Adrenal gland (tissue), 9 donors: ENCODE measurements at regions not wholly inside any gene's neighbourhood (a gene's known extent, or its start where the extent isn't known, plus 50 kb on each side); places are given as distances from the start of the nearest gene placed in this dataset.

Source experiments
- DNase-seq, 7 donors: peaks; one replicate each; pipeline ENCODE4 v3.0.0-alpha.2; 2019 to 2020
- H3K27ac ChIP-seq, 5 donors: fragments of 200-600 bp; sonication (generic) in 4 of 5; 1 replicate in 3 of 5; 2 replicates in 2 of 5; pipeline versions ENCODE4 v1.5.1 to v1.8.0; 2016 to 2020; ENCODE audit warnings: mild to moderate bottlenecking in 1 of 5
- H3K27me3 ChIP-seq: fragments of 200-600 bp; 2 replicates; pipeline ENCODE4 v1.8.0; 2021
- H3K36me3 ChIP-seq, 2 donors: fragments of 200-600 bp; replicated peaks in 1 of 2; 1 replicate in 1 of 2; 2 replicates in 1 of 2; pipeline versions ENCODE4 v1.5.1 to v1.8.0; 2018 to 2022
- H3K4me1 ChIP-seq, 2 donors: fragments of 200-600 bp; replicated peaks in 1 of 2; 1 replicate in 1 of 2; 2 replicates in 1 of 2; pipeline versions ENCODE4 v1.5.1 to v1.8.0; 2018 to 2021
- H3K4me3 ChIP-seq, 4 donors: fragments of 200-600 bp; sonication (generic) in 3 of 4; one replicate each; pipeline ENCODE4 v1.5.1; 2016 to 2018
- H3K9me3 ChIP-seq, 3 donors: fragments of 200-600 bp; sonication (generic) in 1 of 3; replicated peaks in 1 of 3; 1 replicate in 2 of 3; 2 replicates in 1 of 3; pipeline versions ENCODE4 v1.5.1 to v1.8.0; 2016 to 2021
- POLR2A ChIP-seq, 2 donors: fragments of 450-650 bp; IDR thresholded peaks; one replicate each; pipeline ENCODE4 v1.6.1; 2017; ENCODE audit warnings: antibody characterized with exemption in 2 of 2, mild to moderate bottlenecking in 2 of 2, moderate library complexity in 1 of 2
- WGBS, 4 donors: extraction: QIAGEN DNeasy Blood & Tissue Kit in 2 of 4; methylation state at CpG; one replicate each; pipeline versions ENCODE4 v1.1.5 to v1.1.7; 2013 to 2017; 5-methylcytosine and 5-hydroxymethylcytosine counted together
- intact Hi-C, 2 donors: fragments of 100-400 bp; cut with DNase I; formaldehyde crosslinking; loops; one replicate each; pipeline versions ENCODE4 v1.14.1 to v1.15.0; 2022 to 2023
- TF ChIP-seq, protein P1 (sequence below), 6 experiments: fragments of 450-650 bp in 4 of 6; fragments of 200-600 bp in 2 of 6; sonication (generic) in 1 of 6; IDR thresholded peaks; 1 replicate in 5 of 6; 2 replicates in 1 of 6; pipeline versions ENCODE4 v1.5.1 to v1.8.0; 2016 to 2021; ENCODE audit warnings: antibody characterized with exemption in 6 of 6, mild to moderate bottlenecking in 2 of 6, moderate library complexity in 1 of 6
- donor health status: healthy with polysubstance abuse.
- donor health status: Bipolar disorder and iron deficiency.
- donor health status: DM: yes; HTN: yes; CAD: no.
- donor health status: DM: no; HTN: no; CAD: no.
- donor health status: DM: no; HTN: no; CAD: no.

- peaks cover 0 to 4% of the 10 kb centered on the region in 2 donors for H3K4me1 ChIP-seq
- H3K27me3 ChIP-seq = no peaks in the 10 kb centered on the region
- TF ChIP-seq, protein P1, sequence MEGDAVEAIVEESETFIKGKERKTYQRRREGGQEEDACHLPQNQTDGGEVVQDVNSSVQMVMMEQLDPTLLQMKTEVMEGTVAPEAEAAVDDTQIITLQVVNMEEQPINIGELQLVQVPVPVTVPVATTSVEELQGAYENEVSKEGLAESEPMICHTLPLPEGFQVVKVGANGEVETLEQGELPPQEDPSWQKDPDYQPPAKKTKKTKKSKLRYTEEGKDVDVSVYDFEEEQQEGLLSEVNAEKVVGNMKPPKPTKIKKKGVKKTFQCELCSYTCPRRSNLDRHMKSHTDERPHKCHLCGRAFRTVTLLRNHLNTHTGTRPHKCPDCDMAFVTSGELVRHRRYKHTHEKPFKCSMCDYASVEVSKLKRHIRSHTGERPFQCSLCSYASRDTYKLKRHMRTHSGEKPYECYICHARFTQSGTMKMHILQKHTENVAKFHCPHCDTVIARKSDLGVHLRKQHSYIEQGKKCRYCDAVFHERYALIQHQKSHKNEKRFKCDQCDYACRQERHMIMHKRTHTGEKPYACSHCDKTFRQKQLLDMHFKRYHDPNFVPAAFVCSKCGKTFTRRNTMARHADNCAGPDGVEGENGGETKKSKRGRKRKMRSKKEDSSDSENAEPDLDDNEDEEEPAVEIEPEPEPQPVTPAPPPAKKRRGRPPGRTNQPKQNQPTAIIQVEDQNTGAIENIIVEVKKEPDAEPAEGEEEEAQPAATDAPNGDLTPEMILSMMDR (IDR thresholded peaks at IDR 0.05) = no peak
- TF ChIP-seq POLR2A (IDR thresholded peaks at IDR 0.05) = no peak
- no peaks in the 10 kb centered on the region for H3K9me3 ChIP-seq
- 80 to 84% (median 81%) methylated on average over 1 of the region's 1 CpG for WGBS, 4 donors
- H3K27ac ChIP-seq = no peak overlapping the region
- intact Hi-C loops = no loop called here
- H3K4me3 ChIP-seq = no peak overlapping the region
- DNase-seq = no peak
- no peaks in the 10 kb centered on the region for H3K36me3 ChIP-seq
These were observed 86.9 kb upstream of the PLCL2 start for GRCh38 chr3:16797831-16798230.

DNA sequence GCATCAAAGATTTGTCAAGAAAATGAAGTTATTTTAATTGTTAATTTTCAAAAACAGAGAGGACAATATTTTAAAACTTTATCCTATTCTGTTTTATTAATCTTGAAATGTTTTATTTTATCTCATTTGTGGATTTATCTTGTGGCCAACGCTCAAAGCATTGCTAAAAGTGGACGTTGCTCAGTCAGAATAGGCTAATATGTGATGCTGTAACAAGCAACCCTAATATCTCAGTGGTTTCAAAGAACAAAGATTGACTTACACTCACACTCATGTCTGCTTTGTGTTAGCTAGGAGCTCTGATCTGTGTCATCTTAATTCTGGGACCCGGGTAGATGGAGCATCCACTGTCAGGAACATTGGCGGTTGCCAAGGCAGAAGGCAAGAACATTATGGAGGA is 86.0 kb upstream of the PLCL2 start:
- intact Hi-C loops = no loop called here
- 79 to 90% (median 89%) methylated on average over 4 of the region's 4 CpGs for WGBS, 4 donors

GRCh38 chr3:16800361-16800760 is 84.4 kb upstream of the PLCL2 start:
- no peak for DNase-seq
- intact Hi-C loops = no loop called here
- TF ChIP-seq, protein P1 (IDR thresholded peaks at IDR 0.05) = no peak
- no peak for TF ChIP-seq POLR2A (IDR thresholded peaks at IDR 0.05)
- H3K36me3 ChIP-seq = no peaks in the 10 kb centered on the region
- H3K9me3 ChIP-seq = no peaks in the 10 kb centered on the region
- no peaks in the 10 kb centered on the region for H3K27me3 ChIP-seq
- H3K4me1 ChIP-seq = peaks cover 0 to 4% of the 10 kb centered on the region in 2 donors
- WGBS, 4 donors = 74 to 86% (median 77%) methylated on average over 3 of the region's 3 CpGs
- no peak overlapping the region for H3K27ac ChIP-seq
- no peak overlapping the region for H3K4me3 ChIP-seq

More for the DNA sequence above, 86.0 kb upstream of the PLCL2 start:
- Histone ChIP-seq H3K9me3 (no peaks in the 10 kb centered on the region), H3K4me1 (peaks cover 0 to 4% of the 10 kb centered on the region in 2 donors), H3K36me3 (no peaks in the 10 kb centered on the region), H3K27ac (no peak overlapping the region), H3K4me3 (no peak overlapping the region), H3K27me3 (no peaks in the 10 kb centered on the region)
- TF ChIP-seq POLR2A (IDR thresholded peaks at IDR 0.05) = no peak
- TF ChIP-seq, protein P1 (IDR thresholded peaks at IDR 0.05) = no peak
- DNase-seq = no peak

- H3K4me1 ChIP-seq = peaks cover 0 to 4% of the 10 kb centered on the region in 2 donors
These were observed 83.5 kb upstream of the PLCL2 start for GRCh38 chr3:16801223-16801622.

More at GRCh38 chr3:16801223-16801622, 83.5 kb upstream of the PLCL2 start:
- DNase-seq = peak in 1 of 7 donors; percentile 16
- TF ChIP-seq, protein P1 (IDR thresholded peaks at IDR 0.05) = no peak
- no peak for TF ChIP-seq POLR2A (IDR thresholded peaks at IDR 0.05)
- peak overlapping the region in 2 of 5 donors; percentile 27 to 44 for H3K27ac ChIP-seq
- WGBS, 4 donors = 16 to 29% (median 21%) methylated on average over 1 of the region's 1 CpG
- no peaks in the 10 kb centered on the region for H3K9me3 ChIP-seq
- intact Hi-C loops = no loop called here
- H3K36me3 ChIP-seq = no peaks in the 10 kb centered on the region
- H3K27me3 ChIP-seq = no peaks in the 10 kb centered on the region
- no peak overlapping the region for H3K4me3 ChIP-seq
